WERI-Rb-1 (cell line): ENCODE measurements at regions not wholly inside any gene's neighbourhood (a gene's known extent, or its start where the extent isn't known, plus 50 kb on each side); places are given as distances from the start of the nearest gene placed in this dataset.

ENCODE experiments used
- DNase-seq: peaks from one replicate; pipeline ENCODE4 v3.0.0-alpha.2; 2020
- H3K27ac ChIP-seq: fragments of 250-450 bp; sonication (Bioruptor Pico); 2 replicates; pipeline ENCODE4 v1.5.1; 2020; ENCODE audit warnings: mild to moderate bottlenecking, moderate library complexity
- H3K27me3 ChIP-seq: fragments of 250-450 bp; sonication (Bioruptor Pico); 2 replicates; pipeline ENCODE4 v1.5.1; 2021; ENCODE audit warnings: mild to moderate bottlenecking, low read depth, moderate library complexity; ENCODE audit not compliant: insufficient read depth, severe bottlenecking
- H3K36me3 ChIP-seq: fragments of 250-450 bp; sonication (Bioruptor Pico); 2 replicates; pipeline ENCODE4 v1.5.1; 2020; ENCODE audit warnings: mild to moderate bottlenecking, moderate library complexity
- H3K4me3 ChIP-seq: 2 replicates; pipeline ENCODE4 v1.5.1; 2011; ENCODE audit warnings: low read depth, mild to moderate bottlenecking, control low read depth, low read length
- H3K9me3 ChIP-seq: fragments of 250-450 bp; sonication (Bioruptor Pico); 2 replicates; pipeline ENCODE4 v1.5.1; 2021; ENCODE audit warnings: mild to moderate bottlenecking, moderate library complexity; ENCODE audit not compliant: severe bottlenecking
- CTCF ChIP-seq: IDR thresholded peaks from 2 replicates; pipeline ENCODE4 v1.5.1; 2011; ENCODE audit warnings: low read depth, mild to moderate bottlenecking, control low read depth, inconsistent platforms, low read length

DNA sequence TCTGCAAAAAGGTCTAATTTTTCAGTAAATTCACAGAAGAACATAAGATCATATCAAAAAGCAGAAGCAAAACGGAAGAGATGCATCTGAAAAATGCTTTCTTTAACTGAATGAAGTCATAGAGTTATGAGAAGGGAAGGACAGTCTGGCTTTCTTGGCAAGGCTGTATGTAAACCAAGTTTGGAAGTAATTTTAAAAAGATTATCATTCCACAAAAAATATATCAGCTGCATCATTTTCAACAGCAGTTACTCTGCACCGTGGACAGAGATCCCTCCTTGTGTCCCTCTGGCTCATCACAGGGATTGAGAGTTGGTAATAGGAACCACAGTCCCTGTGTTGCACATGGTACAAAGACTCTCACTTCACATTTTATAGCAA lies 258.5 kb downstream of the HIVEP2 start:
- H3K36me3 ChIP-seq = no peaks in the 10 kb centered on the region

DNA sequence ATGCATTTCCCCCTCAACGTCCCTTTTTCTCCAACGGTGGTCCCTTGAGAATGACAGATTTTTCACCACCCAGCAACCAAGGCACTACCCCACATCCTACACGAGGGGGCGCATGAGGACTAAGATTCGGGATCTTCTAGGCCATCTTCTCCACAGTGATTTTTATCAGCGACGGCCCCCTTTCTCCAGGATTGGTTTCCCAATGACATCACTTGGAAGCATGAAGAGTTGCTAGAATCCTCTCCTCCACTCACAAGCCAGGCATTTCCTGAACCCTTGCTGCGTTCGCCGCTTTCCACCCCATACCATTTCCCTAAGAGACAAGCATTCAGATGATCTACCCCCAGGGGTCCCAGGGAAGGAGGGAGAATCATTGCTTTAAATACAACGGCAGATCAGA lies 252.0 kb downstream of the HIVEP2 start:
- Histone ChIP-seq H3K4me3 (no peak overlapping the region), H3K36me3 (no peaks in the 10 kb centered on the region)

More for the DNA sequence above, 258.5 kb downstream of the HIVEP2 start:
- TF ChIP-seq CTCF = no peak
- Histone ChIP-seq H3K27me3 (no peaks in the 10 kb centered on the region), H3K27ac (no peak overlapping the region), H3K4me3 (no peak overlapping the region), H3K9me3 (no peaks in the 10 kb centered on the region)
- no peak for DNase-seq

DNA sequence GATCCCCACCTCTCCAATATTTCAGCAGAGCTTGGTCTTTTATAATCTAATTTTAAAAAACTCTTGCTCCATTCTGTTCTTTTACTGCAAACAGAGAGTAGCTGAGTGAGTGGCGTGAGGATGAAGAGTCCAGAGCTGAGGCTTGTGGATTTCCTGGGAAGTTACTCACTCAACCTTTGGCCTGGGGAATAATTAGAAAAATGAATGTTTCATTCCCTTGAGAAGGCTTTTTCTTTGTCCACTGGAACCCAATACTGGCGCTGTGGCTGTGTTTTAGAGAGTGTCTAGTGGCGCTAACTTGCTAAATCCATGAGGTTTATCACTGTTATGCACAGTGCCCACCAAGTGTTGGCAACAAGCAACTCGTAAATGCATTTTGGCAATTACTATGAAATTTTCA lies 251.5 kb downstream of the HIVEP2 start:
- no peak for DNase-seq
- H3K36me3 ChIP-seq = no peaks in the 10 kb centered on the region
- TF ChIP-seq CTCF = no peak
- no peaks in the 10 kb centered on the region for H3K9me3 ChIP-seq
- H3K27me3 ChIP-seq = no peaks in the 10 kb centered on the region
- no peak overlapping the region for H3K27ac ChIP-seq
- no peak overlapping the region for H3K4me3 ChIP-seq

More for the DNA sequence above, 252.0 kb downstream of the HIVEP2 start:
- DNase-seq = peak; percentile 59
- H3K9me3 ChIP-seq = no peaks in the 10 kb centered on the region
- peak; percentile 75 for TF ChIP-seq CTCF
- no peaks in the 10 kb centered on the region for H3K27me3 ChIP-seq
- H3K27ac ChIP-seq = no peak overlapping the region

- H3K9me3 ChIP-seq = no peaks in the 10 kb centered on the region
- DNase-seq = no peak
- no peaks in the 10 kb centered on the region for H3K36me3 ChIP-seq
- TF ChIP-seq CTCF = no peak
- no peak overlapping the region for H3K4me3 ChIP-seq
- H3K27me3 ChIP-seq = no peaks in the 10 kb centered on the region
- H3K27ac ChIP-seq = no peak overlapping the region
Measured at GRCh38 chr6:142694054-142694453, 250.9 kb downstream of the HIVEP2 start.

- Histone ChIP-seq H3K27ac (no peak overlapping the region), H3K4me3 (no peak overlapping the region), H3K36me3 (no peaks in the 10 kb centered on the region), H3K27me3 (no peaks in the 10 kb centered on the region), H3K9me3 (no peaks in the 10 kb centered on the region)
- no peak for DNase-seq
- no peak for TF ChIP-seq CTCF
Measured at GRCh38 chr6:142695016-142695415, 250.0 kb downstream of the HIVEP2 start.
